Spleen (tissue), 11 donors: ENCODE measurements at regions not wholly inside any gene's neighbourhood (a gene's known extent, or its start where the extent isn't known, plus 50 kb on each side); places are given as distances from the start of the nearest gene placed in this dataset.

Experiments
- DNase-seq: peaks from one replicate; pipeline ENCODE4 v3.0.0-alpha.2; 2020
- H3K27ac ChIP-seq, 8 donors: fragments of 200-600 bp; sonication (generic) in 7 of 8; 1 replicate in 4 of 8; 2 replicates in 4 of 8; pipeline versions ENCODE4 v1.5.0 to v1.8.0; 2016 to 2021; ENCODE audit warnings: inconsistent platforms in 4 of 8, mild to moderate bottlenecking in 4 of 8, moderate library complexity in 1 of 8
- H3K27me3 ChIP-seq, 7 donors: fragments of 200-600 bp; sonication (generic) in 6 of 7; replicated peaks in 1 of 7; 1 replicate in 4 of 7; 2 replicates in 3 of 7; pipeline versions ENCODE4 v1.5.0 to v1.8.0; 2016 to 2021; ENCODE audit warnings: inconsistent platforms in 3 of 7, mild to moderate bottlenecking in 1 of 7
- H3K36me3 ChIP-seq, 6 donors: fragments of 200-600 bp; sonication (generic) in 5 of 6; 1 replicate in 4 of 6; 2 replicates in 2 of 6; pipeline versions ENCODE4 v1.5.0 to v1.8.0; 2016 to 2021; ENCODE audit warnings: inconsistent platforms in 2 of 6
- H3K4me1 ChIP-seq, 6 donors: fragments of 200-600 bp; sonication (generic) in 5 of 6; 1 replicate in 3 of 6; 2 replicates in 3 of 6; pipeline versions ENCODE4 v1.5.0 to v1.8.0; 2016 to 2021; ENCODE audit warnings: inconsistent platforms in 3 of 6
- H3K4me3 ChIP-seq, 8 donors: fragments of 200-600 bp; sonication (generic) in 7 of 8; 1 replicate in 4 of 8; 2 replicates in 4 of 8; pipeline versions ENCODE4 v1.5.0 to v1.8.0; 2016 to 2021; ENCODE audit warnings: inconsistent platforms in 4 of 8, mild to moderate bottlenecking in 4 of 8, moderate library complexity in 2 of 8
- H3K9me3 ChIP-seq, 8 donors: fragments of 200-600 bp; sonication (generic) in 7 of 8; 1 replicate in 4 of 8; 2 replicates in 4 of 8; pipeline versions ENCODE4 v1.5.0 to v1.8.0; 2016 to 2021; ENCODE audit warnings: inconsistent platforms in 4 of 8
- POLR2A ChIP-seq, 3 donors: fragments of 450-650 bp; IDR thresholded peaks; one replicate each; pipeline ENCODE4 v1.5.1; 2017; ENCODE audit warnings: antibody characterized with exemption in 3 of 3, mild to moderate bottlenecking in 1 of 3
- POLR2AphosphoS5 ChIP-seq, 3 donors: sonication (generic); formaldehyde crosslinking; IDR thresholded peaks; one replicate each; pipeline ENCODE4 v1.5.1; 2017; ENCODE audit warnings: antibody characterized with exemption in 3 of 3
- WGBS, 5 donors: extraction: QIAGEN DNeasy Blood & Tissue Kit in 3 of 5; methylation state at CpG; one replicate each; pipeline versions ENCODE4 v1.1.5 to v1.1.7; 2013 to 2018; 5-methylcytosine and 5-hydroxymethylcytosine counted together
- intact Hi-C: fragments of 100-400 bp; cut with DNase I; formaldehyde crosslinking; loops from one replicate; pipeline ENCODE4 v1.15.0; 2023; ENCODE audit warnings: low total_unique reads
- TF ChIP-seq, protein P1 (sequence below), 11 experiments: fragments of 200-600 bp in 7 of 11; fragments of 450-650 bp in 4 of 11; sonication (generic) in 4 of 11; IDR thresholded peaks in 8 of 11; conservative IDR thresholded peaks in 3 of 11; 1 replicate in 7 of 11; 2 replicates in 4 of 11; pipeline versions ENCODE4 v1.4.0 to v1.8.0; 2016 to 2021; ENCODE audit warnings: antibody characterized with exemption in 11 of 11, inconsistent platforms in 4 of 11, mild to moderate bottlenecking in 1 of 11
- donor health status: healthy with polysubstance abuse.
- donor health status: DM: no; HTN: no; CAD: no; lungs with moderate emphysema.
- donor health status: DM: no; HTN: no; CAD: no.
- donor health status: Bipolar disorder and iron deficiency.
- donor health status: healthy.
- donor health status: DM: no; HTN: no; CAD: no.
- donor health status: DM: yes; HTN: yes; CAD: no.

- intact Hi-C loops = no loop called here
- H3K27me3 ChIP-seq = peaks cover 0 to 11% (median 0%) of the 10 kb centered on the region in 7 donors
- no peaks in the 10 kb centered on the region for H3K9me3 ChIP-seq
- TF ChIP-seq POLR2A (IDR thresholded peaks at IDR 0.05) (no peak), POLR2AphosphoS5 (IDR thresholded peaks at IDR 0.05) (no peak)
- no peak for DNase-seq
- H3K4me3 ChIP-seq = no peak overlapping the region
- H3K27ac ChIP-seq = no peak overlapping the region
- no peaks in the 10 kb centered on the region for H3K4me1 ChIP-seq
- H3K36me3 ChIP-seq = no peaks in the 10 kb centered on the region
- WGBS, 5 donors = 82 to 94% (median 89%) methylated on average over 3 of the region's 3 CpGs
Observed at GRCh38 chr11:112790286-112790685, 170.9 kb upstream of the NCAM1 start.

DNA sequence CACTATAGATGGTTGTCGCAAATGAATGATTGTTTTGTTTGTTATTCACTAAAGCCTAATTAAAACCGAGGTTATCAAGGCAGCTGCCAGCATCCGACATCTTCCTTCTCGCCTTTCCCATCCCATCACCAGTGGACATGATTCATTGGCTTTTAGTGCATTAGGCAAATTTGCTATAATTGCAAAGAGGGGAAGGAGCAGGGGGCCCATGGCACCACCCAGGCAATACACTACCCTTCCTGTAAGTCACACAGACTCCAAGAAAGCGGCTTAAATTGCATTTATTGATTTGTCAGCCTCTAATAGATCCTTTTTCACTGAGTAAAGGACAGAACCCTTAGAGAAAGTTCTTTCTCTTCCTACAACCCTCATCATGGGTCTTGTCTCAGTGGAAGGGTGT, 169.2 kb upstream of the NCAM1 start:
- Histone ChIP-seq H3K27ac (no peak overlapping the region), H3K27me3 (no peaks in the 10 kb centered on the region), H3K36me3 (no peaks in the 10 kb centered on the region), H3K4me3 (no peak overlapping the region), H3K4me1 (no peaks in the 10 kb centered on the region), H3K9me3 (no peaks in the 10 kb centered on the region)
- WGBS, 5 donors = 82 to 92% (median 83%) methylated on average over 5 of the region's 5 CpGs
- DNase-seq = no peak
- intact Hi-C loops = no loop called here
- TF ChIP-seq POLR2A (IDR thresholded peaks at IDR 0.05) (no peak), POLR2AphosphoS5 (IDR thresholded peaks at IDR 0.05) (no peak)
- TF ChIP-seq, protein P1, sequence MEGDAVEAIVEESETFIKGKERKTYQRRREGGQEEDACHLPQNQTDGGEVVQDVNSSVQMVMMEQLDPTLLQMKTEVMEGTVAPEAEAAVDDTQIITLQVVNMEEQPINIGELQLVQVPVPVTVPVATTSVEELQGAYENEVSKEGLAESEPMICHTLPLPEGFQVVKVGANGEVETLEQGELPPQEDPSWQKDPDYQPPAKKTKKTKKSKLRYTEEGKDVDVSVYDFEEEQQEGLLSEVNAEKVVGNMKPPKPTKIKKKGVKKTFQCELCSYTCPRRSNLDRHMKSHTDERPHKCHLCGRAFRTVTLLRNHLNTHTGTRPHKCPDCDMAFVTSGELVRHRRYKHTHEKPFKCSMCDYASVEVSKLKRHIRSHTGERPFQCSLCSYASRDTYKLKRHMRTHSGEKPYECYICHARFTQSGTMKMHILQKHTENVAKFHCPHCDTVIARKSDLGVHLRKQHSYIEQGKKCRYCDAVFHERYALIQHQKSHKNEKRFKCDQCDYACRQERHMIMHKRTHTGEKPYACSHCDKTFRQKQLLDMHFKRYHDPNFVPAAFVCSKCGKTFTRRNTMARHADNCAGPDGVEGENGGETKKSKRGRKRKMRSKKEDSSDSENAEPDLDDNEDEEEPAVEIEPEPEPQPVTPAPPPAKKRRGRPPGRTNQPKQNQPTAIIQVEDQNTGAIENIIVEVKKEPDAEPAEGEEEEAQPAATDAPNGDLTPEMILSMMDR (IDR thresholded peaks at IDR 0.05 in 8 of 11, conservative IDR thresholded peaks at IDR 0.05 in 3 of 11) = no peak

DNA sequence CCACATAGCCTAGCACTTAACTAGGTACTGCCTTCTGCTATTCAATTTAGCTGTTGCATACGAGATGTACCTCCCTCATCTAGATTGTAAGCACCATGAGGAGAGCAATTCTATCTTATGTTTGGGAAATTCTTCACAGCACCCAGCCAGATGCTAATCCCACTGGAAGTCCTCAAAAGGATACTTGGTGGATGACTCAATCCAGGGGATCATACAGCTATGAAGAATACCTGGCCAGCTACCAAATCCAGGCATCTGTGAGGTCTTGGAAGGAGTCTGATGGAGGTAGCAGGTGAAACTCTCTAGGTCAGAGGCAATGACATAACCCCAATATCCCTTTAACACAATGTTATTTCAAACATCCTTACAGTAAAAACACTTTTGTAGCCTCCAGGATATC, 167.8 kb upstream of the NCAM1 start:
- Histone ChIP-seq H3K27me3 (no peaks in the 10 kb centered on the region), H3K36me3 (no peaks in the 10 kb centered on the region), H3K9me3 (no peaks in the 10 kb centered on the region), H3K4me1 (no peaks in the 10 kb centered on the region), H3K4me3 (no peak overlapping the region), H3K27ac (no peak overlapping the region)
- 76 to 91% (median 83%) methylated on average over 1 of the region's 1 CpG for WGBS, 5 donors
- no peak for DNase-seq
- no peak for TF ChIP-seq POLR2AphosphoS5 (IDR thresholded peaks at IDR 0.05)
- TF ChIP-seq, protein P1 (IDR thresholded peaks at IDR 0.05 in 8 of 11, conservative IDR thresholded peaks at IDR 0.05 in 3 of 11) = no peak
- TF ChIP-seq POLR2A (IDR thresholded peaks at IDR 0.05) = no peak
- intact Hi-C loops = no loop called here

- intact Hi-C loops = no loop called here
- WGBS, 5 donors = 69 to 96% (median 91%) methylated on average over 2 of the region's 2 CpGs
- Histone ChIP-seq H3K9me3 (no peaks in the 10 kb centered on the region), H3K4me1 (no peaks in the 10 kb centered on the region), H3K36me3 (no peaks in the 10 kb centered on the region), H3K27me3 (no peaks in the 10 kb centered on the region), H3K27ac (no peak overlapping the region), H3K4me3 (no peak overlapping the region)
- DNase-seq = no peak
- TF ChIP-seq POLR2AphosphoS5 (IDR thresholded peaks at IDR 0.05) (no peak), POLR2A (IDR thresholded peaks at IDR 0.05) (no peak)
- TF ChIP-seq, protein P1 (IDR thresholded peaks at IDR 0.05 in 8 of 11, conservative IDR thresholded peaks at IDR 0.05 in 3 of 11) = no peak
Observed at GRCh38 chr11:112794331-112794846, 166.8 kb upstream of the NCAM1 start.
